ENCODE measurements at regions not wholly inside any gene's neighbourhood (a gene's known extent, or its start where the extent isn't known, plus 50 kb on each side); places are given as distances from the start of the nearest gene placed in this dataset.

DNA sequence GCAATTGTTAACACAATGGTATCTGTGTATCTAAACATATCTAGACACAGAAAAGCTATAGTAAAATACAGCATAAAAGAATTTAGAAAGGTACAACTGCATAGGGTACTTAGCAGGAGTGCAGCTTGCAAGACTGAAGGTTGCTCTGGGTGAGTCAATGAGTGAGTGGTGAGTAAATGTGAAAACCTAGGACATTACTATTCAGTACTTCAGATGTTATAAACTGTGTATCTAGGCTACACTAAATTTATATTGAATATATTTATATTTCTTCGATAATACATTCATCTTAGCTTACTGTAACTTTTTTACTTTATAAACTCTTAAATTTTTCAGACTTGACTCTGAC is 409.0 kb upstream of the DCN start:
- TF ChIP-seq, protein P1, sequence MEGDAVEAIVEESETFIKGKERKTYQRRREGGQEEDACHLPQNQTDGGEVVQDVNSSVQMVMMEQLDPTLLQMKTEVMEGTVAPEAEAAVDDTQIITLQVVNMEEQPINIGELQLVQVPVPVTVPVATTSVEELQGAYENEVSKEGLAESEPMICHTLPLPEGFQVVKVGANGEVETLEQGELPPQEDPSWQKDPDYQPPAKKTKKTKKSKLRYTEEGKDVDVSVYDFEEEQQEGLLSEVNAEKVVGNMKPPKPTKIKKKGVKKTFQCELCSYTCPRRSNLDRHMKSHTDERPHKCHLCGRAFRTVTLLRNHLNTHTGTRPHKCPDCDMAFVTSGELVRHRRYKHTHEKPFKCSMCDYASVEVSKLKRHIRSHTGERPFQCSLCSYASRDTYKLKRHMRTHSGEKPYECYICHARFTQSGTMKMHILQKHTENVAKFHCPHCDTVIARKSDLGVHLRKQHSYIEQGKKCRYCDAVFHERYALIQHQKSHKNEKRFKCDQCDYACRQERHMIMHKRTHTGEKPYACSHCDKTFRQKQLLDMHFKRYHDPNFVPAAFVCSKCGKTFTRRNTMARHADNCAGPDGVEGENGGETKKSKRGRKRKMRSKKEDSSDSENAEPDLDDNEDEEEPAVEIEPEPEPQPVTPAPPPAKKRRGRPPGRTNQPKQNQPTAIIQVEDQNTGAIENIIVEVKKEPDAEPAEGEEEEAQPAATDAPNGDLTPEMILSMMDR (IDR thresholded peaks at IDR 0.05; ENCODE audit: unreplicated experiment): no peak
- POLR2A ChIA-PET: no interaction called here
- H3K36me3 Mint-ChIP-seq (ENCODE audit: insufficient read depth, unreplicated experiment): no peaks in the 10 kb centered on the region
- H3K4me1 Mint-ChIP-seq (ENCODE audit: insufficient read depth, unreplicated experiment): no peaks in the 10 kb centered on the region
- CTCF ChIA-PET: interaction anchor here (0.6 to 0.7 kb wide), 2 partner anchors 11 to 308 kb away, joined by 3 read pairs; no protein-coding TSS in a partner anchor
- BruUV-seq (replicated peaks): no TSS peak
- intact Hi-C loops (cut with micrococcal nuclease): no loop called here
- no peak for DNase-seq (ENCODE audit: unreplicated experiment)
- no peak overlapping the region for H3K27ac Mint-ChIP-seq (ENCODE audit: low read depth, unreplicated experiment)
- H3K4me3 Mint-ChIP-seq (ENCODE audit: unreplicated experiment): no peak overlapping the region
- no peaks in the 10 kb centered on the region for H3K9me3 Mint-ChIP-seq (ENCODE audit: unreplicated experiment)
- H3K27me3 Mint-ChIP-seq (ENCODE audit: insufficient read depth, unreplicated experiment): no peaks in the 10 kb centered on the region

DNA sequence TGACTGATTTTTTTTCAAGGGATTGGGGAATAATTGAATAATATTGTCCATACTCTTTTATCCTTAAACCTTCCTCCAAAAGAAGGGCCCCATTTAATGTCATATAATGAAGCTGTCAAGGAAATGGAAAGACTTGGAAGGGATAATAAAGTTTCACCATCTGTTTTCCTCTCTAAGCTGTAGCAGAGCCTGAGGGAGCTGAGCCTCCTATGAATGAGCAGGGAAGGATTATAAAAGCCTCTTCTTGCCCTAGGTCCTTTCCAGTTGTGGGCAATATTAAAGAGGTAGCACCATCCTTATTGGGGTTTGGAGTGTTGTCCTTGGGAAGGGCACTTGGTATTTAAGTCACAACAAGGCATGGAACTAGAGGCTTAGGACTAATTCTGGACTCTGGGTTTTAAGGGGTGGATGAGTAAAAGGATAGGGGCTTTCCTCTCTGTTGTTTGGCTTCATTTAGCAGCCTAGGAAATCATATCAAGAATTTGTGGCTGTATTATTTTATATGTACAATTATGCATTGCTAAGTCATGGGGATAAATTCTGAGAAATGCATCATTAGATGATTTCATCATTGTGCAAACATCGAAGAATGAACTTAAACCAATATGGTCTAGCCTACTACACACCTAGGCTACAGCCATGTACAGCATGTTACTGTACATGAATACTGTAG is 408.5 kb upstream of the DCN start:
- no TSS peak for BruUV-seq (replicated peaks)
- POLR2A ChIA-PET: no interaction called here
- no peaks in the 10 kb centered on the region for H3K27me3 Mint-ChIP-seq (ENCODE audit: insufficient read depth, unreplicated experiment)
- no peak overlapping the region for H3K27ac Mint-ChIP-seq (ENCODE audit: low read depth, unreplicated experiment)
- no peaks in the 10 kb centered on the region for H3K36me3 Mint-ChIP-seq (ENCODE audit: insufficient read depth, unreplicated experiment)
- H3K4me3 Mint-ChIP-seq (ENCODE audit: unreplicated experiment): no peak overlapping the region
- intact Hi-C loops (cut with micrococcal nuclease): no loop called here
- TF ChIP-seq, protein P1 (IDR thresholded peaks at IDR 0.05; ENCODE audit: unreplicated experiment): no peak
- no peaks in the 10 kb centered on the region for H3K9me3 Mint-ChIP-seq (ENCODE audit: unreplicated experiment)
- DNase-seq (ENCODE audit: unreplicated experiment): no peak
- CTCF ChIA-PET: interaction anchor here (0.6 to 1.2 kb wide), 4 partner anchors 38 to 1797 kb away, joined by 3 to 4 read pairs (median 4); no protein-coding TSS in a partner anchor
- H3K4me1 Mint-ChIP-seq (ENCODE audit: insufficient read depth, unreplicated experiment): no peaks in the 10 kb centered on the region

DNA sequence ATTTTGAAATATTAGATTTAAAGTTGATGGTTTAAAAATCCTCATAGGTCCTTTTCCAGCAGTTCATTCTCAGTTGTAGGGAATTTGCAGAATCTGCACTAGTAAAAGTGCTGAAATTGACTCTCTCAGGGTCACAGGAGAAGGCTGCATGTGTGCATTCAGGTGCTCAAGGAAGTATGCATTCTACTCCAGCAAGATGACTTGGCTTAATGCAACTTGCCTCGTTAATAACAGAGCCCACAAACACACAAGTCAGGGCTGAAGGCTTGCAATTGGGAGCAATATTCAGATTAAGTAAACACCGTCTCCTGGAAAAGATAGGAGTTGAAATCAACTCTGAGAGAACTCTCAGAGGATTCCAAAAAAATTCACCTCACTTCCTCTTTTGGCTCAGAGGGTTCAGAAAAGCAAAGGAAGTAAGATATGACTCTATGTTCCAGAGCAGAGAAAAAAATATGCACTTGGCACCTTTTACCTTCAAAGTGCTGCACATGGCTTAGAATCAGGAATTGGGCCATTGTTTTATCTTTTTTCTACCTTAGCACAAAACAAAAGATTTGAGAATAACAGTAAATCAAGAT is 406.3 kb upstream of the DCN start:
- DNase-seq (ENCODE audit: unreplicated experiment): no peak
- Mint-ChIP-seq H3K4me1 (ENCODE audit: insufficient read depth, unreplicated experiment) (no peaks in the 10 kb centered on the region), H3K4me3 (ENCODE audit: unreplicated experiment) (no peak overlapping the region), H3K27ac (ENCODE audit: low read depth, unreplicated experiment) (no peak overlapping the region), H3K36me3 (ENCODE audit: insufficient read depth, unreplicated experiment) (no peaks in the 10 kb centered on the region), H3K9me3 (ENCODE audit: unreplicated experiment) (no peaks in the 10 kb centered on the region), H3K27me3 (ENCODE audit: insufficient read depth, unreplicated experiment) (no peaks in the 10 kb centered on the region)
- intact Hi-C loops (cut with micrococcal nuclease): no loop called here
- TF ChIP-seq, protein P1 (IDR thresholded peaks at IDR 0.05; ENCODE audit: unreplicated experiment): no peak
- CTCF ChIA-PET: interaction anchor here (0.6 kb wide), 1 partner anchor 69 kb away, joined by 3 read pairs; no protein-coding TSS in a partner anchor
- BruUV-seq (replicated peaks): no TSS peak
- POLR2A ChIA-PET: no interaction called here

DNA sequence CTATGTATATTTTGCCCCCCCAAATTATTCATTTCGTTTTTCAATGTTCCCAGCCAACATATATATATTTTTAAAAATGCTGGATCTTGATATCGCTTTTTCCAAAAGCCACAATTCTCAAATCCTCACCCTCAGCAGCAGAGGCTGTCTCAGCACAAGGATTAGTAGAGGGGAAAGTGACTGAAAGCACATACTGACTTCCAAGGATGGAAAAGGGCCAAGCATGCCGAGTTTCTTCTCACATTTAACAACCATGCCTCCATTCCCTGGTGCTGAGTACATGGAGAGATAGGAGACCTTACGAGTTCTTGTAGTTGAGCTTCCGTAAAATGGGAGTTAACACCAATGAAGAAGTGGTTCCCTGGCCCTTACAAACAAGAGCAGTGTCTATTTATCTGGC is 403.4 kb upstream of the DCN start:
- no TSS peak for BruUV-seq (replicated peaks)
- intact Hi-C loops (cut with micrococcal nuclease): no loop called here
- Mint-ChIP-seq H3K27me3 (ENCODE audit: insufficient read depth, unreplicated experiment) (no peaks in the 10 kb centered on the region), H3K36me3 (ENCODE audit: insufficient read depth, unreplicated experiment) (no peaks in the 10 kb centered on the region), H3K4me1 (ENCODE audit: insufficient read depth, unreplicated experiment) (no peaks in the 10 kb centered on the region), H3K9me3 (ENCODE audit: unreplicated experiment) (no peaks in the 10 kb centered on the region), H3K4me3 (ENCODE audit: unreplicated experiment) (no peak overlapping the region), H3K27ac (ENCODE audit: low read depth, unreplicated experiment) (no peak overlapping the region)
- ChIA-PET CTCF (interaction anchor here (0.6 to 0.7 kb wide), 3 partner anchors 17 to 267 kb away, joined by 3 read pairs; no protein-coding TSS in a partner anchor), POLR2A (no interaction called here)
- DNase-seq (ENCODE audit: unreplicated experiment): no peak
- TF ChIP-seq, protein P1 (IDR thresholded peaks at IDR 0.05; ENCODE audit: unreplicated experiment): no peak

Data from MCF 10A (cell line).